ENCODE measurements at regions not wholly inside any gene's neighbourhood (a gene's known extent, or its start where the extent isn't known, plus 50 kb on each side); places are given as distances from the start of the nearest gene placed in this dataset.

DNA sequence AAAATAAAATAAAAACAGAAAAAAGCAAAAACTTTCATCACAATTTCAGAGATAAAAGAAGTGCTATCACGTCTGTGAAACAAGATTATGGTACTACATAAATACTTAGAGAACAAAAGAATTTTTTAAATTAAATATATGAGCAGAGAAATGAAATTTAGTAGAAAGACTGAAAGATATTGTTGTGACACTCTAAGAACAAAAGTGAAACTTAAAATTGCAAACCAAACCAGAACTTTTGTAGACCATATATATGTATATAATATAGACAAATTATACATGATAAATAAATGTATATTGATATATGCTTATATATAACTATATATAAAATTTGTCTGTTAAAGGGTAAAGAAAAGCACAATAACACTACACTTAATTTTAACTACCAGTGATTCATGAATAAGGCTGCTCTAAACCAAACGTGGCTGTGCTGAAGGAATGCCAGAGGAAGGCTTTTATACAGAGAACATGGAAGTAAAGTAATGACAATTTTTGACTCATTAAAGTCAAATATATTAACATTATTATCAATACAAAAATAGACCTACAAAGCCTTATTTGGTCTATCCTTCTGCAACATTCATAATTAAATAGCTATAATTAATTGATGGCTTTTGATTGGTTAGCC lies 1516.7 kb upstream of the PCDH20 start:
- TF ChIP-seq, protein P1, sequence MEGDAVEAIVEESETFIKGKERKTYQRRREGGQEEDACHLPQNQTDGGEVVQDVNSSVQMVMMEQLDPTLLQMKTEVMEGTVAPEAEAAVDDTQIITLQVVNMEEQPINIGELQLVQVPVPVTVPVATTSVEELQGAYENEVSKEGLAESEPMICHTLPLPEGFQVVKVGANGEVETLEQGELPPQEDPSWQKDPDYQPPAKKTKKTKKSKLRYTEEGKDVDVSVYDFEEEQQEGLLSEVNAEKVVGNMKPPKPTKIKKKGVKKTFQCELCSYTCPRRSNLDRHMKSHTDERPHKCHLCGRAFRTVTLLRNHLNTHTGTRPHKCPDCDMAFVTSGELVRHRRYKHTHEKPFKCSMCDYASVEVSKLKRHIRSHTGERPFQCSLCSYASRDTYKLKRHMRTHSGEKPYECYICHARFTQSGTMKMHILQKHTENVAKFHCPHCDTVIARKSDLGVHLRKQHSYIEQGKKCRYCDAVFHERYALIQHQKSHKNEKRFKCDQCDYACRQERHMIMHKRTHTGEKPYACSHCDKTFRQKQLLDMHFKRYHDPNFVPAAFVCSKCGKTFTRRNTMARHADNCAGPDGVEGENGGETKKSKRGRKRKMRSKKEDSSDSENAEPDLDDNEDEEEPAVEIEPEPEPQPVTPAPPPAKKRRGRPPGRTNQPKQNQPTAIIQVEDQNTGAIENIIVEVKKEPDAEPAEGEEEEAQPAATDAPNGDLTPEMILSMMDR (IDR thresholded peaks at IDR 0.05; ENCODE audit: control extremely low read depth, extremely low read depth, low read depth, missing control alignments): no peak
- POLR2A ChIA-PET: no interaction called here
- DNase-seq (ENCODE audit: extremely low spot score): no peak
- CTCF ChIA-PET: no interaction called here

DNA sequence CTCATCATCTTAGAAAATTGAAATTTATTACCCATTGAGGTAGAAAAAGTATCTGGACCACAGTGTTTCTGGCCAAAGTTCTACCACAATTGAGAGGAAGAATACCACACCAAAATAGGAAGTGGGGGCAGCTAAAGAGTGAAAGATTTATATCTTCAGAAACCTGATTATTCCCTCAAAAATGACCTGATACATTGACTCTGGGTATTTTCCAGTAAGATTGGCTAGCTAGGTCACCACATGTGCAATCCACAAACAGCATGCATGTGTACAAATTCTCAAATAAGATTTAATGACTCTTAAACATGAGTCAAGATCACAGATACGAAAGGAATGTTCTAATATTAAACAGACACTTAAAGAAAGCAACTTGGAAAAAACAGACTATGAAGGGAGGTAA lies 1516.2 kb upstream of the PCDH20 start:
- DNase-seq (ENCODE audit: extremely low spot score): no peak
- CTCF ChIA-PET: no interaction called here
- TF ChIP-seq, protein P1 (IDR thresholded peaks at IDR 0.05; ENCODE audit: control extremely low read depth, extremely low read depth, low read depth, missing control alignments): no peak
- POLR2A ChIA-PET: no interaction called here

DNA sequence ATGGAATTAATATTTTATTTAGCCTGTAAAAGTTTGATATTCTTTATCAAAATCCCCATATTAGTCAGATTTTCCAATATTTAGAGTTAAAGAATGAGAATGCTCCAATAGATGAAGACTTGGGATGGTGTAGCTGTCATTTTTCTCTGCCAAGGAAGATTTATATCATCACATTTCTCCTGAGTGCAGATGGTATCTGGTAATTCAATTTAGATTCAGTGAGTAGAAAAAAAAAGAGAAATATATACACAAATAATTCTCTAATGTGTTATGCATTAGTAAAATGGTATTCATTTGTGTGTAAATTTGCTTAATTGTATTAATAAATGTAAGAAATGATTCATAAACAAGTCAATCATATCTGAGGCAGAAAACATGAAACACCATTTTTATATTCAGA lies 1508.7 kb upstream of the PCDH20 start:
- DNase-seq (ENCODE audit: extremely low spot score): no peak
- CTCF ChIA-PET: no interaction called here
- POLR2A ChIA-PET: no interaction called here
- TF ChIP-seq, protein P1 (IDR thresholded peaks at IDR 0.05; ENCODE audit: control extremely low read depth, extremely low read depth, low read depth, missing control alignments): no peak

GRCh38 chr13:62920159-62920558 lies 1504.5 kb upstream of the PCDH20 start:
- ChIA-PET CTCF (interaction anchor here (1.2 kb wide), 1 partner anchor 15 kb away, joined by 3 read pairs; no protein-coding TSS in a partner anchor), POLR2A (no interaction called here)
- no peak for DNase-seq (ENCODE audit: extremely low spot score)
- TF ChIP-seq, protein P1 (IDR thresholded peaks at IDR 0.05; ENCODE audit: control extremely low read depth, extremely low read depth, low read depth, missing control alignments): no peak

GRCh38 chr13:62919491-62919890 lies 1503.8 kb upstream of the PCDH20 start:
- CTCF ChIA-PET: interaction anchor here (1.2 kb wide), 1 partner anchor 14 kb away, joined by 3 read pairs; no protein-coding TSS in a partner anchor
- no peak for DNase-seq (ENCODE audit: extremely low spot score)
- POLR2A ChIA-PET: no interaction called here
- TF ChIP-seq, protein P1 (IDR thresholded peaks at IDR 0.05; ENCODE audit: control extremely low read depth, extremely low read depth, low read depth, missing control alignments): no peak

DNA sequence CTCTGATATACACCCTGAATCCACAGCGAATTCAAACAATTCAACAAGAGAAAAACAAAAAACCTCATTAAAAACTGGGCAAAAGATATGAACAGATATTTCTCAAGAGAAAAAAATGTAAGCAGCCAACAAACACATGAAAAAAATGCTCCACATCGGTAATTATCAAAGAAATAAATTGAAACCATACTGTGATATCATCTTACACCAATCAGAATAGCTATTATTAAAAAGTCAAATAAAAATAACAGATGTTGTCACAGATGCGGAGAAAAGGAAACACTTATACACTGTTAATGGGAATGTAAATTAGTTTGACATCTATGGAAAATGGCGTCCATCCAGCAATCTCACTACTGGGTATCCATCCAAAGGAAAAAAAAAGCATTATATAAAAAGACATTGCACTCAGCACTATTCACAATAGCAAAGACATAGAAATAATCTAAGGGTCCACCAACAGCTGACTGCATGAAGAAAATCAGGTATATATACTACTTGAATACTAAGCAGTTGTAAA lies 1495.0 kb upstream of the PCDH20 start:
- TF ChIP-seq, protein P1 (IDR thresholded peaks at IDR 0.05; ENCODE audit: control extremely low read depth, extremely low read depth, low read depth, missing control alignments): no peak
- ChIA-PET POLR2A (no interaction called here), CTCF (no interaction called here)
- no peak for DNase-seq (ENCODE audit: extremely low spot score)
